NCI-H1930 (cell line): ENCODE measurements at regions not wholly inside any gene's neighbourhood (a gene's known extent, or its start where the extent isn't known, plus 50 kb on each side); places are given as distances from the start of the nearest gene placed in this dataset.

Experiments
- DNase-seq, 2 experiments: peaks; one replicate each; lab custom pipeline; 2025; lab: John Stamatoyannopoulos, UW

GRCh38 chr2:217407362-217407761 is 547.5 kb upstream of the TNP1 start:
- no peak for DNase-seq

GRCh38 chr2:217404236-217404760 is 544.4 kb upstream of the TNP1 start:
- DNase-seq, result no peak

GRCh38 chr2:217402761-217403383 is 543.0 kb upstream of the TNP1 start:
- no peak for DNase-seq

- no peak for DNase-seq
Measured at GRCh38 chr2:217402144-217402543, 542.3 kb upstream of the TNP1 start.

- DNase-seq, result no peak
Measured at GRCh38 chr2:217399291-217399690, 539.4 kb upstream of the TNP1 start.

- DNase-seq, result no peak
Measured at GRCh38 chr2:217398860-217399259, 539.0 kb upstream of the TNP1 start.

GRCh38 chr2:217398101-217398500 is 538.2 kb upstream of the TNP1 start:
- no peak for DNase-seq

- DNase-seq, result no peak
Measured at GRCh38 chr2:217396586-217396985, 536.7 kb upstream of the TNP1 start.

- DNase-seq, result no peak
Measured at GRCh38 chr2:217396165-217396564, 536.3 kb upstream of the TNP1 start.

GRCh38 chr2:217394510-217395351 is 534.9 kb upstream of the TNP1 start:
- no peak for DNase-seq

GRCh38 chr2:217393585-217394032 is 533.7 kb upstream of the TNP1 start:
- DNase-seq, result no peak

GRCh38 chr2:217392930-217393584 is 533.2 kb upstream of the TNP1 start:
- DNase-seq, result no peak

GRCh38 chr2:217387776-217388387 is 528.0 kb upstream of the TNP1 start:
- DNase-seq, result no peak

- DNase-seq, result no peak
Measured at GRCh38 chr2:217386041-217386440, 526.2 kb upstream of the TNP1 start.

GRCh38 chr2:217383620-217384019 is 523.8 kb upstream of the TNP1 start:
- no peak for DNase-seq

- DNase-seq, result no peak
Measured at GRCh38 chr2:217382794-217383193, 522.9 kb upstream of the TNP1 start.

- no peak for DNase-seq
Measured at GRCh38 chr2:217379807-217380206, 519.9 kb upstream of the TNP1 start.

- peak in 1 of 2 experiments; percentile 24 for DNase-seq
Measured at GRCh38 chr2:217372794-217373193, 512.9 kb upstream of the TNP1 start.

- DNase-seq, result no peak
Measured at GRCh38 chr2:217371781-217372213, 511.9 kb upstream of the TNP1 start.

GRCh38 chr2:217370391-217370790 is 510.5 kb upstream of the TNP1 start:
- DNase-seq, result no peak

- DNase-seq, result no peak
Measured at GRCh38 chr2:217367464-217367863, 507.6 kb upstream of the TNP1 start.

- DNase-seq, result no peak
Measured at GRCh38 chr2:217366966-217367365, 507.1 kb upstream of the TNP1 start.
